HG03565 (cell line): ENCODE measurements at regions not wholly inside any gene's neighbourhood (a gene's known extent, or its start where the extent isn't known, plus 50 kb on each side); places are given as distances from the start of the nearest gene placed in this dataset.

Experiments
- ATAC-seq: cut with Tn5 transposase; IDR thresholded peaks from one replicate; pipeline ENCODE4 v1.9.1; 2021; ENCODE audit warnings: mild to moderate bottlenecking, moderate library complexity; ENCODE audit not compliant: unreplicated experiment

DNA sequence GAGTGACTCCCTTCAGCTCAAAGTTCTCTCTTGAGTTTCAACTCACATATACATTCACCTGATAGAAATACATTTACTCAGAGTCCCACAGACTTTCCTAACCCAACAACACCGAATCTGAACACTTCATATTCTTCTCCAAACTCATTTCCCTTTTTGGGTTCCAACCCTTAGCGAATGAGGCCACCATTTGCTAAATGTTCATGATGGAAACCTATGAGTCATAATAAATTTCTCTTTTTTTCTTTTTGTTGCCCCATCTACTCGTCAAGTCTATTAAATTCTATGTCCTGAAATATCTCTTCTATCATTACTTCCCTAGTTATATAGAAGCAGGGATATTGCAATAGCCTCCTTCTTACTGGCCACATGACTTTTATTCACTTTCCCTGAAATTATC lies 100.1 kb downstream of the HLX start:
- ATAC-seq: no peak

DNA sequence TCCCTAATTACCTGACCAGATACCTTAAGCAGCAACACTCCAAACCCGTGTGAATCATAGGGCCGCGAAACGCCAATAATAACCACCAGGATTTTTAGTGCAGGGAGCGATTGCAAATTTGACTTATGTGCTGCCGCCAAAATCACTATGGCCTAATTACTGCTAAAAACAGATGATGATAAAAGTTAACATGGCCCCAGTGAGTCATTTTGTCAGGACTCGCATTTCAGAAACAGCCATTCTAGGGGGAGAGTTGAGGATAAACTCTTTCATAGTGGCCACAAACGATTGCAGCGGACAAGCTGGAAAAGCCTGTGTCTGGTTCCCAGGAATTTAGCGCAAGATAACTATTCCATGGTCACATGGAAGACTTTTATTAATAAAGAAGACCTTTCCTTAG lies 103.4 kb downstream of the HLX start:
- no peak for ATAC-seq

DNA sequence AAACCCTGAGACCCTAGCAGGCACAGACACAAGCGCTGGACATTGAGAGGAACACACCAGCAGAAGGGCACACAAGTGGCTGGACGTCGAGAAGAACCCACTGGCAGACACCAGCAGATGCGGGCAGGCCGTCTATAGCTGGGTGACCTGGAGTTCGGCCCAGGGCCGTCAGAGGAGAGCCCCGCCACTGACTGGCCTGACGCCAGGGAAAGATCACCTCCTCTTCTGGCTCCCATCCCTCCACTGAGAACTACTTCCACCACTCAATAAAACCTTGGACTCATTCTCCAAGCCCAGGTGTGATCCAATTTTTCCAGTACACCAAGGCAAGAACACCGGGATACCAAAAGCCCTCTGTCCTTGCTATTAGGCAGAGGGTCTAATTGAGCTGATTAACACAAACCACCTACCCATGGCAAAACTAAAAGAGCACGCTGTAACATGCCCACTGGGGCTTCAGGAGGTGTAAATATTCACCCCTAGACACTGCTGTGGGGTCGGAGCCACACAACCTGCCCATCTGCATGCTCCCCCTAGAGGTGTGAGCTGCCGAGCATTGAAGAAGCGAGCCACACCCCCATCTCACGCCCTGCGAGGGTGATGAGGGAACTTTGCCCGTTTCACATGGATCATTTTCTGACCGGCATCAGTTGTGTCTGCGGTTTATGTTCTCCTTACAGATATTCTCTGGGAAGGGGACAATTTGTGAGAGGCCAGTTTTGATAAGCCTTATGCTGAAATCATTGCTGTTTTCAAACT lies 104.8 kb downstream of the HLX start:
- ATAC-seq: no peak

DNA sequence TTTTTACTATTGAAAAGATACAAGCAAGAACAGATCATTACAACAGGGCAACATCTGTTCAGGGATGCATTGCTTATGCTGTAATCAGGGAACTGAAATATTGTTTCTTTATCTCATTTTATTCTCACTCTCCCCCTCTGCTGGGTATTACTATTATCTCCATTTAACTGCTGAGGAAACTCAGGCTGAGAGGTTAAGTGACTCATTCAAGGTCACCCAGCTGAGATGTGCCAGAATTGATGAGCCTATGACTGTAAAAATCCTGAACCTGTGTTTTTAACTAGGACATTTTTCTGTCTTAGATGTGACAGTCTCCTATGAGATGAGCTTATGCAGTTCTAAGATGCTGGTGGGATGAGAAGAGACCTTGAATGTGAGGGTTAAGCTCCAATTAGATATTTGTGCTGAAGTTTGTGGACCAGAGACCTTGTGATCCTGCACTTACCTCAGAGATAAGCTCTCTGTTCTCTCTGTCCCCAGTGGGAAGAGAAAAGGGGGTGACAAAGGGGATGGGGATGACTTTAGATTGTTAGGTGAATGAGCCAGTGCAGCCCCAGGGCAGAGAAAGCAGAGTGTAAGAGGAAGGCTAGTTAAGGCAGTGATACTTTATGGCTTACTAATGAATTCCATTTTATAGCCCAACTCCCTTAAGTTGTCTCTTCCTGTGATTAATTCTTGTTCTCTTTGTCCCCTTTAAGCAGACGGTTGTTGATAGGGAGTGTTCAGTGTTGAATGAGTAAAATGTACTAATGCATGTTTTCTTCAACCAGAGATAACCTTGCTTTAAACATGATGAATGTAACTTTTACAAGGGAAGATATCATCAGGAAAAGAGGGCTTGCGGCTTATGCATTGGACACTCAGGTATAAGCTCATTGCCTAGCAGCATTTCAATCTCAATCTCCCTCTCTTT lies 111.4 kb downstream of the HLX start:
- no peak for ATAC-seq

DNA sequence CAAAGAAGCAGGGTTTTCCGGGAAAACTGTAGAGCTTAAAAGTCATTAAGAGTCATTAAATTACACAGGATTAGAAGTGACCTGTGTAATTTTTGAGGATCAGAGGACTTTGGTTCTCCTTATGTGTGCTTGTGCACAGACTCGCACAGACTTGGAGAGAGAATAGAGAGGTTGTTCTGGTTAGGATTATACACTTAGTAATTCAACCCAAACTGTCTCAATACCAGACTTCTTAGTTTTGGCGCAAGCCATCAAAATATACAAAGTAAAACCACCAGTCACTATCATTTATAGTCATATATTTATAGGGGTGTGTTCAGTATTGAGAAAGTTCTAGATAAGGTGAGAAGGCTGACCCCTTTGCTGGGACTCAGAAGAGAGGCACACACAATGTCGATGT lies 112.3 kb downstream of the HLX start:
- ATAC-seq: no peak

DNA sequence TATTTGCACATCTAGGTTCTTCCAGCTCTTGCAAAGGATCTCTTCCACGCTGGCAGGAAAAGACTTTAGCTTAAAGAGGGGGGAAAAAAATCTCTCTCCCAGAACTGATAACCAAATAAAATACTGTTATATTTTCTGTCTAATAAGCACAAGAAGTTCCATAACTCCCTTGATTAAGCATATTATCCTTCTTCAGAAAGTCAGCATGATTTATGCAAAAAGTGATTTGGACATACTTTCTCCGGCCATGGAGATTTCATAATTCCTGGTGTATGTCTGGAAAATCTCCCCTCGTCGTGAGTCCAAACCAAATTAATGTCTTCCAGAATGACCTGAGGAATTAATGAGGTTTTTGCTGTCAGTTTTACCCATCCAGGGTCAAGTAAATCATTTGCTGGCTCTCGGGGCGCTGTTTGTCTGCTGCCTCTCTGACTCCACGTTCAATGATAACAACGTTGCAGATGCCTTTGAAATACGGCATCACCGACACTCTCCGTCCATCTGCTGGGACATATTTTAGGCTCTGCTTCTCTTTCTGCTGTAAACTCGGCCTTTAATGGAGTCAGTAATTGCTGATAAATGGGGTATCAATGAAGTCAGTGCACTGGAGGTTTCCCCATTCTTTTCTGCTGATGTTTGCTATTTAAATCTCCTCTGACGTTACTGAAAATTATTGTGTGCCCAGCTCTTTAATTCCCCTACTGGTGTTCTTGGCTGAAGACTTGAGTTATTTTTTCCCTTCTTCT lies 112.9 kb downstream of the HLX start:
- no peak for ATAC-seq

DNA sequence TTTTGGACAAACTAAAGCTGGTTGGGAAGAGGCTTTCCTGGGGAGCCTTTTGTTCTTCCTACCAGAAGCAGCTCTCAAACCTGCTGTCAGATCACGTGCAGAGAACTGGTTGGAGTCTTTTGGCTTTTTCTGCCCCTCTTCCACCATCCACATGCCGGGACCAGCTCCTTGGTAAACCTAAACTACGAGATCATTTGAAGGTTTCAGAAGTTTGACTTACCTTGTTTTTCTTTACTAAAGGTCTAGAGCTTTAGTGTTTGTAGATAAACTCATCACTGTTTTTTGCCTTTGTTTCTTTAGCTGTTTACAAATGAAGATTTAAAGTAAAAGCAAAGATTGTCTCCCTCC lies 113.4 kb downstream of the HLX start:
- no peak for ATAC-seq

DNA sequence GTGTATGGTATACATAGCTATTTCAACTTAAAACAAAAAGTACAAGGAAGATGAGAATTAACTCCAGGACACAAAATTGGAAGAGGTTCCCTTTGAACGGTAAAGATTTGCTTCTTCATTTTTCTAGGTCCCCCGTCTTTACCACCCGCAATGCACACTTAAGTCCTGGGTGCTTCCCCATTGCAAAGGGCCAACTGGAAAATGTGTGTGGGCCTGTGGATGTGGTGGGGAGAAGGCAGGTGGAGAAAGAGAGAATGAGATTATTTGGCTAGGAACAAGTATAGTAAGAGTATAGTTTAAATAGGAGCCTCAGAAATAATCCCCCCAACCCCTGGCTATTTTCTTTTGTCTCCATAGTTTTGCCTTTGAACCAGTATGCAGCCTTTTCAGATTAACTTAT lies 115.4 kb downstream of the HLX start:
- no peak for ATAC-seq

DNA sequence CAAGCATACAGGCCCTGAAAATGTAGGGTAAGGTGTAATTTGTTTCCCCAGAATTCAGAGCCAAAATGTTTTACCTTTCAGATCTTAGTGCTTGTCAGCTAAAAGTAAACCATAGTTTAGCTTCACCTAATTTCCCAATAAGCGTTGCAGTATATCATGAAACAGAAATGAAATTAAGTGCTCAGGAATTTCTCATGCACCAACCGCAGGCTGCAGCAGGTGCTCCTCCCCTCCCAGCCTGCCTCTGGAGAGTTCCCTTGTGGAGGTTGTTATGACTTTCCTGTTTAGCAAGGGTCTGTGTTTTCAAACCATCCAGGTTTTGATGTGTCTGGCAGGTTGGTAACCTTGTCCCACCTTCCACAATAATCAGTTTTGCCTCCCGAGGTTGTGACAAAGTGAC lies 118.5 kb downstream of the HLX start:
- no peak for ATAC-seq

DNA sequence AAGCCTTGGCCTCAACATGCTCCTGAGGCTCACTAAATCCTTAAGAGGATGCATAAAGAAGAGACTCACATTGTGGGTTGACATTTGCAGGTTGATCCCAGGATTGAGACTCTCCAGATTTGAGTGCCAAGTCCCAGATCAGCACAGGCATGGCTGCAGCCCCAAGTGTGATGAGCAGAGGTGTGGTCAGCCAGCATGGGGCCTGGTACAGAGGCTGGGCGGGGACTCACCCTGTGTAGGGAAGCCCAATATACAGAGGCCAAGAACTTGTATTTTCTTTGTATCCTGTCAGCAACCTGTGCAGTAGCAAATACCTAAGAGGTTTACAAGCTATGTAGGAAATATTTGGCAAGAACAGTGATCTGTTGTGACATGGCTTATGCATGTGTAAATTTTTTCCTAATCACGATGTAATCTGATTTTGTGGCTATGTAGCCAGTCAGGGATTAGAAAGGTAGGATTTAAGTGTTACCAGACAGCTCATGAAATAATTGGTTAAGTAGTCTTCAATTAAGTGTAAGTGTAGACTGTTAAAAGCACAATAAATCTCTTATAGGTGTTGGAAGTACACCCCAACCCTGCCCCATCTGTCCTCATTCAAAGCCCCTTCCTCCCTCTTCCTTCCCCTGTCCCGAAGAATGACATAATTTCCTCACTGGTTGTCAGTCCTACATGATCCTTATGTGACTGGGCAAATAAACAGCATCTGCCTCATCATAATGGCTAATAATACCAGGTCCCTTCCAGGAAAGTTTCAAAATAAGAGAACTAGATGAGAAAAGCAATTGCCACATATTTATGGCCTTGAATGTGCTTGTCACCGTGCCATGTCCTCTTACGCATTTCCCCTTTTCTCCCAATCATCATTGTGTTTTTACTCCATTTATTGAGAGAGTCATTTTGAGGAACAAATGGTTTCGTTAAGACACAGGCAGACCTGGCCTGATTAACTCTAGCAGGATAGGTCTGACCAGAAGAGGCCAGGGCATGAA lies 120.9 kb downstream of the HLX start:
- ATAC-seq: no peak

DNA sequence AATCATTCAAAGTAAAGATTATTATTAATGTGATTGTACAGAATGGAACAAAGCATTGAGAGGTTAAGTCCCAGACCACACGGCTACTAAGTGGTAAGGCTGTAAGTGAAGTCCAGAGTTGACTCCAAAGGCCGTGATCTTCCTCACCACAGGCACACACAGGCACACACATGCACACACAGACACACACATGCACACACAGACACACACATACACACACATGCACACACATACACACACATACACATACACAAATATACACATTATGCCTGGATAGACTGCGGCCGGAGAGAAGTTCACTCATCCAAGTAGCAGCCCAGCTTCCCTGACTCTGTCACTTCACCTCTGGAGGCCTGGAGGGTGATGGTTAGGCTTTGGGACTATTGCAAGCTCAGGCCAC lies 121.9 kb downstream of the HLX start:
- no peak for ATAC-seq

DNA sequence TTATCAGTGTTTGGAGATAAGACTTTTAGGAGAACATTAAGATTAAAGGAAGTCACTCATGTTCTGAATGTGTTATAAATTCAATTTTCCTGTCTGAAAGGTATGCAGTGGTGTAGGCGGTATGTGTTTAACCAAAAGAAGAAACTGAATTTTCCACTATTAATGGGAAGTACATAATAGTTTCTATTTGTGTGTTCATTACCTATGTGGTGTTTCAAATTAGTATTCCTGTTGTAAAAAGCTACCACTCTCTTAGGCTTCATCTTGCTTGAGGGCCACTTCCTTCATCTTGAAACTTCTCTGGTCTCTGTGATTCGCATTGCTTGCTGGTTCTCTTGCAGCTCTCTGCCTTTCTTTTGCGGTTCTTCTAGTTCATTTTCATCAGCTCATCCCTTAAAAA lies 123.4 kb downstream of the HLX start:
- ATAC-seq: no peak

DNA sequence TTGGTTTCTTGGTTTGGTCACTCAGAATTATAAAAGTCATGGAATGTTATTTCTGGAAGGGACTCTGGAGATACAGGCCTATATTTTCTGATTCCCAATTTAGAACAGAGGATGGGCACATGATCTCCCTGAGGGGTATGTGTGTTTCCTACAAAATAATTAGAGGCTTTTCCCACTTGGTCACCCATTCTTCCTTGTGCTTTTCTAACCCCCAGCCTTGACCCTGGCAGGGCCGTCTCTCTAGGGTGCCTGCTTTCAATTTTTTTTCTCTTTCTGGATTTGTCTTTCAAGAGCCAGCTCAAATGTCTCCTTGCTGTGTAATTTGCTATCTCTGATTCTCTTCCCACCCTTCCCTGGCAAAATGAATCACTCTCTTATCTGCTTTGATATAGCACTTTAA lies 131.9 kb downstream of the HLX start:
- ATAC-seq: no peak

DNA sequence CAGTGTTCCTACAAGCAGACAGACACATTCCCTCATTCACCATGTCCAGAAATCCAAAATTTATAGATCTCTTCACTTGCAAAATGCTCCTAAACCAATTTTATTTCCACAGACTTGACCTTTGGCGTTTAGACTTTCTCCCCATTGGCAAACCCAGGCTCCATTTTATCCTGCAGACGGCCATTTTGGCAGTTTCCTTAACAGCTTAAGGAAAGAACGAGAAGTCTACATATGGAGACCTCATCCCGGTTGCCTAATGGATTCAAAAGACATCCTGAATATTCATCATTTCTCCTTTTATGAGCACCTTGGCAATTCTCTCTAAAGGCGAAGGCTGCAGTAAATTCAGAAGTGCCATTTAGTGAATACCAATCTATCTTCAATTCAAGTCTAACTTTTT lies 132.9 kb downstream of the HLX start:
- no peak for ATAC-seq

DNA sequence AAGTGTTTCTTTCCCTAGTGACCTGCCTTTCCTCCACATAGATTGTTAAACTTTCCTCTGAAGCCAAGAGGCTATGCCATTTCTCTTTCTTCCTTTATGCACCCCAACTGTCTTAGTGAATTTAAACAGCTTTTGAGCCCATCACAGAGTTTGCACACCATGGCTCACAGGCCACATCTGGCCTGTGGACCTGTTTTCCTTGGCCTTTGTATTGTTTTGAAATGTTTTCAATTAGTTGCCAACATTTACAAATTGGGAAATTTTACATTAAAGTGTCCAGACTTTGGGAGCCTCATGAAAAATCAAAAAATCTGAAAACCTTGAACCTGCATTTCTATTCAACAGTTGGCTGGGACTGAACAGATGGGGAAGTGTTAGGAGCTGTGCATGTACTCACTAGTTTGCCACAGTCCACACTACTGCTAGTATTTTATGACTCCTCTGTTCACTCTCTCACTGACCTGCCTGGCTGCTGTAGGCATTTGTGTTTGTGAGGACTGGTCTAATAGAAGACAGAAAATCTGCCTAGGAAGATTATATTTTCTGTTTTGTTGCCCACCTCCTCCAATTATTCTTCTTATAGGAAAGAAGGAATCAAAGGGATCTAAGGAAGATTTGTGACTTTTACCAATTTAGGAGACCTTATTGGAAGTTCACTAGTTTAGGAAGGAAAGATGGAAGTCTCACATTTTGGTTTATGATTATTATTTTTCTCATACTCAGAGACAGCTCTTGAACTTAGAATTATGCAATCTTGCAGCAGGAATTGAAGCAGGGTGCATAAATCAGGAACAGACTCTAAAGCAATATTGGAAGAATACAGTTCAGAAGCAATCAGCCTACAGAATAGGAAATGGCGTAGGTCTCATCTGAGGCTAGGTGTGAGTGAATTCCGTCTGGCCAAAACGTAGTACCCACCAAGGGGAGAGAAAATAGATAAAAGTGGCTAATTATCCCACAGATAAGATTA lies 134.7 kb downstream of the HLX start:
- ATAC-seq: no peak

DNA sequence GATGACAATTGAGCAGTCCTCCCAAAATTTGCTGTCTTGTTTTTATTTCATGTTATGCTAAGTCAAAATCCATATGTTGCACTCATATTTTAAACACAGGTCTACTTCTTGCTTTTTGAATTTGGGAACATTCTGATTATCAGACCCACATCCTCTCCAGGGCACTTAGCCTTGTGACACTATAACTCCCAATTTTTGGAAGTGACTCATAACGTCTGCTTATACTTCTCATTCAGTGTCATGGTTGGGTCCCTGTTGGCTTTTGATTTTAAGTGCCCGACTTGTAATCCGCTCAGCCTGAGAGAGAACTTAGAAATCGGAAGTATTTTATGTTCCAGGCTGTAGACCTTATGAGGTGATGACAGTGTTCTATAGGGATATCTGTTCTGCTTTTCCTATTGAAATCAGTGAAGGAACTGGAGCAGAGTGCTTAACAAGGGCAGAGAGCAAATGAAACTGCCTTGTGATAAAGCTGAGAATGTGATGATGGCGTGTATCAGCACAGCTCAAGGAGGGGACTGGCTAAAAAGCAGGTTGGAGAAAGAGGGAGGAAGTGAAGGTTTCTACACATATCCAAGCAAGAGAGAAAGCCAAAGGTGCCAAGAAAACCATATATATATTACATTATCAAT lies 136.0 kb downstream of the HLX start:
- ATAC-seq: no peak

DNA sequence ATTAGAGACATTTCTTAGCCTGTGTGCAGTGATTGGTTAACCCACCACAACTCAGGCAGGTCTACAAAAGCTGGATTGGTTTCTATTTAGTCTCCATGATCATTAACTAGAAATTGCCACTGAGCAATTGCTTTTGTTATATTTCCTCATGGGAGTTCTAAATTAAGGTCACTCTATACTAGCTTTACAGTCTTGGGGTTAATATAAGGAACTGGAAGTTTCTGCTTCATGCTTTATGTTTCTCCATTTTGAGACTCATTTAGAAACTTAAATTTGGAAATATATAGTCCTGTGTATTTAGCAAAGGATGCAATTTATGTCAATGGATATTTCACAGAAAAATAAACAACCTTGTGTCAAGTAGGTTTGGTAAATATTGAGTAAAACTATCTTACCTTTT lies 137.5 kb downstream of the HLX start:
- no peak for ATAC-seq

DNA sequence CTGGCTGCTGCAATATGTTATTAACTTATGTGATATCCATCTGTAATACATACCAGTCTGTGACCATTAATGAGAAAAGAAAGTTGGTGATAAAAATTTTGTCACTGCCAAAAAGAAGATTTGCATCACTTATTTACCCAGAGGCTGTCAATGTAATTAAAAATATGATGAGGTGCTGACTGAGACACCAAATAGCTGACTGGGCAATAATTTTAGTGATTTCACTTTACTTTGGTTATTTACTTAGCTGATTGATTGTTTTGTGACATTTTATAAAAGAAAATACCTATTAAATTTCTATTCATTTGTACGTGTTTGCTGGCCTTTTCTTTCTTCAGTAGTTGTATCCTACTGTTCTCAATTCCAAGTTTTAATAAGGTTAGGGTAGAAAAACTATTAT lies 139.2 kb downstream of the HLX start:
- no peak for ATAC-seq

DNA sequence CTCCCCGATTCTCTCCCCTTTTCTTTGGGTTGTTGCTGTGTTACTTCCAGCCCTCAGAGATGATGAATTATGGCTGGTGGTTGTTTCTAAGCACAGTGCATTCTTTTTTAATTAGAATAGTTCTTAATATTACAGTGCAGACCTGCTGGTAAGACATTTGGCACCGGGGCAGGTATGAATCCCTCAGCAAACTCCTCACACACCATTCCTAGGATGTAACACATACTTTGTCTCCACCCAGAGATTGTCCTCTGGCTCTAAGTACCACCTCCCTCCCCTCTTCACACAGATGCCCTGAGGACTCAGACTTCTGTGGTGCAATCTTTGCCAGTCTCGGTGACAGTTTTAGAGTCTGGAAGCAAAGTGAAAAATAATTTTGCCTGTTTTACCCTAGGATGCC lies 143.1 kb downstream of the HLX start:
- ATAC-seq: no peak
